ENCODE measurements at regions not wholly inside any gene's neighbourhood (a gene's known extent, or its start where the extent isn't known, plus 50 kb on each side); places are given as distances from the start of the nearest gene placed in this dataset.

GRCh38 chr3:30081904-30082303 is 524.5 kb upstream of the TGFBR2 start:
- TF ChIP-seq CTCF (IDR thresholded peaks at IDR 0.05): no peak
- TF ChIP-seq POLR2A (IDR thresholded peaks at IDR 0.05): no peak
